Neuron (in vitro differentiated cells): ENCODE measurements at regions not wholly inside any gene's neighbourhood (a gene's known extent, or its start where the extent isn't known, plus 50 kb on each side); places are given as distances from the start of the nearest gene placed in this dataset.

Experiments used
- H2AFZ ChIP-seq: one replicate; pipeline ENCODE4 v1.6.1; 2013; ENCODE audit warnings: low read depth, mild to moderate bottlenecking, inconsistent platforms, low read length, moderate library complexity
- H3K27me3 ChIP-seq: one replicate; pipeline ENCODE4 v1.6.1; 2013; ENCODE audit warnings: low read length; ENCODE audit not compliant: insufficient read depth
- H3K36me3 ChIP-seq: one replicate; pipeline ENCODE4 v1.6.1; 2013; ENCODE audit warnings: low read length; ENCODE audit not compliant: insufficient read depth
- H3K4me1 ChIP-seq: one replicate; pipeline ENCODE4 v1.6.1; 2013; ENCODE audit warnings: low read length; ENCODE audit not compliant: insufficient read depth
- H3K4me3 ChIP-seq: 2 replicates; pipeline ENCODE4 v1.5.1; 2013; ENCODE audit warnings: mild to moderate bottlenecking, low read length, moderate library complexity
- H3K9me3 ChIP-seq: one replicate; pipeline ENCODE4 v1.6.1; 2013; ENCODE audit warnings: low read length

DNA sequence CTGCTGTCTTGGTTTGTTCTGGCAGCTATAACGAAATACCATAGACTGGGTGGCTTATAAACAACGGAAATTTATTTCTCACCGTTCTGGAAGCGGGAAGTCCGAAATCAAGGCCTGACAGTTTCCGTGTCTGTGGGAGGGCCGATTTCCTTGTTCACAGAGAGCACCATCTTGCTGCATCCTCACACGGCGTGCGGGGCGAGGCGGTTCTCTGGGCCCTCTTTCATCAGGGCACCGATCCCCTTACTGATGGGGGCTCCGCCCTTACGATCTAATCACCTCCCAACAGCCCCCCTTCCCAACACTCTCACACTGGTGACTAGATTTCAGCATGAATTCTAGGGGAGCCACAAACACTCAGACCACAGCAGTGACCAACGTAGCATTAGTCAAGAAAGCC lies 578.3 kb upstream of the FAT1 start:
- no peaks in the 10 kb centered on the region for H3K27me3 ChIP-seq
- H3K4me3 ChIP-seq, result no peak overlapping the region
- no peaks in the 10 kb centered on the region for H3K4me1 ChIP-seq
- no peaks in the 10 kb centered on the region for H3K9me3 ChIP-seq
- H2AFZ ChIP-seq, result no peak overlapping the region
- no peaks in the 10 kb centered on the region for H3K36me3 ChIP-seq

- no peak overlapping the region for H2AFZ ChIP-seq
- H3K27me3 ChIP-seq, result no peaks in the 10 kb centered on the region
- H3K36me3 ChIP-seq, result no peaks in the 10 kb centered on the region
- H3K4me3 ChIP-seq, result no peak overlapping the region
- no peaks in the 10 kb centered on the region for H3K9me3 ChIP-seq
- no peaks in the 10 kb centered on the region for H3K4me1 ChIP-seq
Measured at GRCh38 chr4:187302457-187303150, 578.9 kb upstream of the FAT1 start.

DNA sequence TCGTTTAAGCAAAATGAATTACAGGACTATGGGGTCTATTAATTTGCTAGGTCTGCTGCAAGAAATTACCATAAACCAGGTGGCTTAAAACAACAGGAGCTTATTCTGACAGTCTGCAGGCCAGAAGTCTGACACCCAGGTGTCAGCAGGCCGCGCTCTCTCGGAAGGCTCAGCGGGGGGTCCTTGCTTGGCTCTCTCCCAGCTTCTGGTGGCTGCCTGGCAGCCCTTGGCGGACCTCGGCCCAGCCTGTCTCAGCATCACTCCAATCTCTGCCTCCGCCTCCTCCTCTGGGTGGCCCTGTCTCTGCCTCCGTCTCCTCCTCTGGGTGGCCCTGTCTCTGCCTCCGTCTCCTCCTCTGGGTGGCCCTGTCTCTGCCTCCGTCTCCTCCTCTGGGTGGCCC lies 580.5 kb upstream of the FAT1 start:
- Histone ChIP-seq H3K4me1 (no peaks in the 10 kb centered on the region), H3K27me3 (no peaks in the 10 kb centered on the region), H3K9me3 (no peaks in the 10 kb centered on the region), H3K4me3 (no peak overlapping the region), H3K36me3 (no peaks in the 10 kb centered on the region), H2AFZ (no peak overlapping the region)

GRCh38 chr4:187307131-187307530 lies 583.5 kb upstream of the FAT1 start:
- Histone ChIP-seq H3K36me3 (no peaks in the 10 kb centered on the region), H2AFZ (no peak overlapping the region), H3K4me3 (no peak overlapping the region), H3K4me1 (no peaks in the 10 kb centered on the region), H3K27me3 (no peaks in the 10 kb centered on the region), H3K9me3 (no peaks in the 10 kb centered on the region)

DNA sequence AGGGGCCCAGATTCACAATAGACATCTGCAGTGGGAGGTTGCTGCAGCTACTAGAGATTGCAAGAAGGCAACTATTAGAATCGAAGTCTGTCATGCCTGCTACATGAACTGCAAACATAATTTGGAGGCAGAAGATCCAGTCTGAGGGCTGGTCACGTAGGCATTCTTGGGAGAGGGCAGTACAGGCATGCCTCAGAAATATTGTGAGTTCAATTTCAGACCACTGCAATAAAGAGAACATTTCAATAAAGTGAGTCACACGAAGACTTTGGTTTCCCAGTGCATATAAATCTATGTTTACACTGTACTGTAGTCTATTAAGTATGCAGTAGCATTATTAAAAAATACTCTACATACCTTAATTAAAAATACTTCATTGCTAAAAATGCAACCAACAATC lies 585.8 kb upstream of the FAT1 start:
- Histone ChIP-seq H3K9me3 (no peaks in the 10 kb centered on the region), H2AFZ (no peak overlapping the region), H3K36me3 (no peaks in the 10 kb centered on the region), H3K27me3 (no peaks in the 10 kb centered on the region), H3K4me3 (no peak overlapping the region), H3K4me1 (no peaks in the 10 kb centered on the region)

DNA sequence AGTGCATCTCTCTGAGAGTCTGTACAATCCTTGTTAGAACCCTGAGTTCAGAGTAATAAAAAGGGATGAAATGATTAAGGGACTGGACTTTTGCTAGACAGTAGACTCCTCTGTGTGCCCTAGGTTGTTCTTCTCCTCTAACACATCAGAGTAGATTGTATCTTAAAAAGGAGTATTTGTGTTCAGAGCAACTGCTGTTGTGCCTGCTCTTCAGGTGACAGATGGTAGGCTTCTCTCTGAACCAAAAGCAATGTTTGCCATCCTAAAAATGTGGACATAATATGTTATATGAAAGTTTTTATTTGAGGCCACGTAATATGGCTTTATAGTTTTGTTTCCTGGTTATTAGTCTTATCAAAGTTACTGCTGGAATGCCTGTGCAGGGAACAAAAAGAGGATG lies 588.6 kb upstream of the FAT1 start:
- no peak overlapping the region for H3K4me3 ChIP-seq
- H3K4me1 ChIP-seq, result no peaks in the 10 kb centered on the region
- no peaks in the 10 kb centered on the region for H3K27me3 ChIP-seq
- no peak overlapping the region for H2AFZ ChIP-seq
- H3K36me3 ChIP-seq, result no peaks in the 10 kb centered on the region
- no peaks in the 10 kb centered on the region for H3K9me3 ChIP-seq

DNA sequence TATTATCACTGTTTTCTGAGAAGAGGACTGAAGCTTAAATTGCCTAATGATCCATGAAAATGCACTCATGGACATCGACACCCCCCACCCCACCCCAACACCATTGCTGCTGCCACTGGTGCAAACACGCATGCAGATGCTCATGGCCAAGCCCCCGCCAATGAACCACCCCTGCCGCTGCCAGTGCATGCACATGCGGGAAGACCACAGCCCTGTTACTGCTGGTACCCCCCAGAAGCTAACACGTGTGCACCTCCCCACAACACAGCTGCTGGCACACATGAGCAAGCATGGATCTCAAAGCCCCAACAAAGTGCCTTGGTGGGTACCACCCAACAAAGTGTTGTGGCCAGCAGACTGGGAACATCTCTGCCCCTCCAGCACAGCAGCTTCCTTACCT lies 594.1 kb upstream of the FAT1 start:
- Histone ChIP-seq H3K4me1 (no peaks in the 10 kb centered on the region), H2AFZ (no peak overlapping the region), H3K9me3 (no peaks in the 10 kb centered on the region), H3K4me3 (no peak overlapping the region), H3K27me3 (no peaks in the 10 kb centered on the region), H3K36me3 (no peaks in the 10 kb centered on the region)

DNA sequence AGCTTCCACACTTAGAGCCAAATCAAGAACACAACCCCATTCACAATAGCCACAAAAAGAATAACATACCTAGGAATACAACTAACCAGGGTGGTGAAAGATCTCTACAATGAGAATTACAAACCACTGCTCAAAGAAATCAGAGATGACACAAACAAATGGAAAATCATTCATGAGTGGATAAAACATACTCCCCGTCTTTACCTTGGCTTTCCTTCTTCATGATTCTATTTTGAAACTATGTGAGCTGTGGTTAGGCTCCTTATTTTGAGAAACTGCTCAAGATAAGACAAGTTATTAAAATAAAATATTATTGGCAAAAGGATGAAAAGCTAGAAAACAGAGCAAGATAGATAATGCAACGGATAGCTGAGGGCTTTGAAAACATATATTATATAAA lies 598.1 kb upstream of the FAT1 start:
- H3K36me3 ChIP-seq, result no peaks in the 10 kb centered on the region
- H3K4me1 ChIP-seq, result no peaks in the 10 kb centered on the region

DNA sequence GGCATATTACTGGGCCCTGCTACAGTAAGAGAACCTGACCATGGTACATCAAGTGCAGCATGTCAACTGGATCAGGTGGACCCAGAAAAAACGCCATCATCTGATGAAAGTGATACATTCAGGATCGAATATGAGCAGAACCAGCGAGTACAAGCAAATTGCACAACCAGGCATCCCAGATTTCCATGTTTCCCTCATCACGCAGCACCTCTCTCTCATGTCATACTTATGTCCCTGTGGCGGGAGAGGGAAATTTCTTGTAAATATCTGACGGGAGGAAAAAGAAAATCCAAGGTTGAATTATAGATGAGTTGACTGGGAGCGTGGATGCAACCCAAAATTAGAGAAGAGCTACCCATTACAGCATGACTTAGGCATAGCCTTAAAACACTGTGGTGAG lies 608.5 kb upstream of the FAT1 start:
- no peaks in the 10 kb centered on the region for H3K36me3 ChIP-seq

More for the DNA sequence above, 598.1 kb upstream of the FAT1 start:
- Histone ChIP-seq H3K9me3 (no peaks in the 10 kb centered on the region), H3K27me3 (no peaks in the 10 kb centered on the region), H3K4me3 (no peak overlapping the region), H2AFZ (no peak overlapping the region)

DNA sequence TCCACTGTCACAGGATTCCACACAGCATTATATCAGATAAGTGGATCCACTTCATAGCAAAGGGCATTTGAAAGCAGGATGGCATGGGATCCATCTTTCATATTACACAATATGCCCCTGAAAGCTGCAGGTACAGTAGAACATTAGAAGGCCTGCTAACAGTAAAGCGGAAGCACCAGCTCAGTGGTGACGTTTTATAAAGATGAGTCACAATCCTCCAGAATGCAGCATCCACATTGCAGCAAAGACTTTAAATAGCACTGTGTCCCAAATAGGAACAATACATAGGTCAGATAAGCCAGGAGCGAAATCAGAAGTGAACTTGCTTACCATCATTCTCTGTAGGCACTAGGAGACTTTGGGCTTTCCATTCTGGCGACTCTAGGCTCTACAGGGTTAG lies 609.5 kb upstream of the FAT1 start:
- no peaks in the 10 kb centered on the region for H3K9me3 ChIP-seq
- H2AFZ ChIP-seq, result no peak overlapping the region
- no peak overlapping the region for H3K4me3 ChIP-seq
- H3K4me1 ChIP-seq, result no peaks in the 10 kb centered on the region
- no peaks in the 10 kb centered on the region for H3K27me3 ChIP-seq
- no peaks in the 10 kb centered on the region for H3K36me3 ChIP-seq

More for the DNA sequence above, 608.5 kb upstream of the FAT1 start:
- no peak overlapping the region for H3K4me3 ChIP-seq
- H3K4me1 ChIP-seq, result no peaks in the 10 kb centered on the region
- H2AFZ ChIP-seq, result no peak overlapping the region
- H3K27me3 ChIP-seq, result no peaks in the 10 kb centered on the region
- no peaks in the 10 kb centered on the region for H3K9me3 ChIP-seq

- Histone ChIP-seq H3K36me3 (no peaks in the 10 kb centered on the region), H3K4me1 (no peaks in the 10 kb centered on the region), H3K9me3 (no peaks in the 10 kb centered on the region), H3K4me3 (no peak overlapping the region), H3K27me3 (no peaks in the 10 kb centered on the region), H2AFZ (no peak overlapping the region)
Measured at GRCh38 chr4:187335339-187335738, 611.7 kb upstream of the FAT1 start.

DNA sequence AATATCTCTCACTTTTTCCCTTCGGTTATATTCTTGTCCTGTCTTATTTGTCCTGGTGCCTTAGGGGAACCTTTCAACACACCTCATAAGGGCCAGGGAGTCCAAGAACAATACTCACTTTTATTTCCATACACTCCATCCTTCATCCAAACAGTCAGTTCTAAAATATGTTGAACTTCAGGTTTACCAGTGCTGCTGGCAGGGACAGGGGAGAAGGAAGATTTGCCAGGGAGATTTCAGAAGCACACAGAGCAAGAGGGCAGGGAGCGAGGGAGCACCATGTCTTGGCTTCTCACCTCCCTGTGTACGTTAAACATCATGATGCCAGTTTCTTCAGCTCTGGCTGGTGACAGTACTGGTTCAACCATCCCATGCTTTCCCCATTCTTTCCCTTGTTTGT lies 631.1 kb upstream of the FAT1 start:
- Histone ChIP-seq H3K4me1 (no peaks in the 10 kb centered on the region), H2AFZ (no peak overlapping the region), H3K36me3 (no peaks in the 10 kb centered on the region), H3K9me3 (no peaks in the 10 kb centered on the region), H3K27me3 (no peaks in the 10 kb centered on the region), H3K4me3 (no peak overlapping the region)

GRCh38 chr4:187357045-187357643 lies 633.5 kb upstream of the FAT1 start:
- H2AFZ ChIP-seq, result no peak overlapping the region
- no peaks in the 10 kb centered on the region for H3K4me1 ChIP-seq
- no peak overlapping the region for H3K4me3 ChIP-seq
- H3K36me3 ChIP-seq, result no peaks in the 10 kb centered on the region
- H3K27me3 ChIP-seq, result no peaks in the 10 kb centered on the region
- H3K9me3 ChIP-seq, result no peaks in the 10 kb centered on the region

DNA sequence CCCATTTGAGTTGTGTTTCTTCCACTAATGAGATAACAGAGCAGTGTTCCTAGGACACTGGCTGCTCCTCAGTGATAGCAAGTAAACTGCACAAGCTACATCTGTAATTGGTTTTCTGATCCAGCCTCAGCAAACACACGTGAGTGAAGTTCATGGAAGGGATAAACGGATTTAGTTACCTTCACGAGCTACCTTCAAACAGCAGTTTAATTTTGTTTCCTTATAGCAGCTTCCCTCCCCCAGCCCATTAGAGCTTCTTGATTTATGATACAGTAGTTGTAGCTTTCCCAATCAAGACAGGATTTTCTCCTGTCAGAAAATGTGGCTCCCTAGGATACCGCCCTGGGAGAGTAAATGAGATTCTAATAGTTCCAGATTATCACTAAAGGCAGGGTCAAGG lies 634.2 kb upstream of the FAT1 start:
- no peaks in the 10 kb centered on the region for H3K27me3 ChIP-seq
- H3K4me3 ChIP-seq, result no peak overlapping the region
- no peak overlapping the region for H2AFZ ChIP-seq
- H3K4me1 ChIP-seq, result no peaks in the 10 kb centered on the region
- no peaks in the 10 kb centered on the region for H3K36me3 ChIP-seq
- H3K9me3 ChIP-seq, result no peaks in the 10 kb centered on the region
